GM12878 (cell line): ENCODE measurements at regions not wholly inside any gene's neighbourhood (a gene's known extent, or its start where the extent isn't known, plus 50 kb on each side); places are given as distances from the start of the nearest gene placed in this dataset.
"Not testable (repeated sequence)": the region's sequence is repeated elsewhere in the genome, so short reads cannot be mapped to it uniquely, and the experiment has no call there.

ENCODE experiments used
- ATAC-seq: fragments of 200-7000 bp; cut with Tn5 transposase; 3 replicates; pipeline ENCODE4 v1.9.1; 2020; ENCODE audit warnings: mild to moderate bottlenecking, moderate library complexity
- BruUV-seq: library from RNA; stranded (reverse); fragments of 400-500 nt; replicated peaks from 2 replicates; lab custom pipeline; 2021; lab: Mats Ljungman, UMichigan
- CTCF ChIA-PET: fragments of 300-600 bp; sonication (Branson Sonifier 250); formaldehyde crosslinking; extraction: SDS; loops from one replicate; lab custom pipeline; 2021; ENCODE audit warnings: inconsistent platforms; lab: Yijun Ruan, JAX
- POLR2A ChIA-PET: fragments of 350-600 bp; formaldehyde crosslinking; extraction: SDS; loops from one replicate; lab custom pipeline; 2021; ENCODE audit warnings: inconsistent platforms; lab: Charles Lee
- RAD21 ChIA-PET: fragments of 300-600 bp; sonication (Branson Sonifier 250); formaldehyde crosslinking; loops from one replicate; lab custom pipeline; 2023; ENCODE audit warnings: antibody characterized with exemption; ENCODE audit not compliant: unreplicated experiment; lab: Charles Lee
- SMC1A ChIA-PET: fragments of 300-600 bp; sonication (Branson Sonifier 250); formaldehyde crosslinking; loops from one replicate; lab custom pipeline; 2023; ENCODE audit not compliant: unreplicated experiment, uncharacterized antibody; lab: Charles Lee
- DNase-seq: peaks from one replicate; pipeline ENCODE4 v3.0.0-alpha.2; 2011; ENCODE audit warnings: low read depth, low spot score
- FAIRE-seq: peaks from 3 replicates; lab custom pipeline; 2011; peaks lifted over from hg19 to GRCh38; lab: Jason Lieb, UNC
- H2AFZ ChIP-seq: 2 replicates; pipeline ENCODE4 v1.6.0; 2011; ENCODE audit warnings: low read depth, low read length, control low read depth; ENCODE audit not compliant: control insufficient read depth
- H3K27ac ChIP-seq: 2 replicates; pipeline ENCODE4 v1.5.1; 2011; ENCODE audit warnings: control low read depth; ENCODE audit not compliant: control insufficient read depth, insufficient read depth
- H3K27me3 ChIP-seq, 2 experiments: replicated peaks in 1 of 2; 2 replicates each; pipeline versions ENCODE4 v1.6.0 to v1.6.1; 2011; ENCODE audit warnings: low read length in 1 of 2; ENCODE audit not compliant: control insufficient read depth in 2 of 2, insufficient read depth in 2 of 2
- H3K36me3 ChIP-seq, 2 experiments: 2 replicates each; pipeline ENCODE4 v1.5.1; 2011; ENCODE audit warnings: low read length in 1 of 2; ENCODE audit not compliant: control insufficient read depth in 2 of 2, insufficient read depth in 2 of 2
- H3K4me1 ChIP-seq: 2 replicates; pipeline ENCODE4 v1.6.1; 2011; ENCODE audit warnings: mild to moderate bottlenecking, low read length, moderate library complexity, mixed read lengths; ENCODE audit not compliant: control insufficient read depth, insufficient read depth
- H3K4me2 ChIP-seq: 2 replicates; pipeline ENCODE4 v1.6.0; 2011; ENCODE audit warnings: control low read depth; ENCODE audit not compliant: control insufficient read depth, insufficient read depth
- H3K4me3 ChIP-seq: fragments of 200-600 bp; sonication (generic); 2 replicates; pipeline ENCODE4 v1.5.1; 2016
- H3K79me2 ChIP-seq: 2 replicates; pipeline ENCODE4 v1.6.0; 2011; ENCODE audit warnings: low read length; ENCODE audit not compliant: control insufficient read depth, insufficient read depth
- H3K9ac ChIP-seq: 2 replicates; pipeline ENCODE4 v1.8.0; 2011; ENCODE audit warnings: low read length, control low read depth, mixed read lengths; ENCODE audit not compliant: control insufficient read depth, insufficient read depth
- H3K9me3 ChIP-seq: replicated peaks from 3 replicates; pipeline ENCODE4 v1.5.1; 2011; ENCODE audit warnings: mild to moderate bottlenecking, low read length; ENCODE audit not compliant: control insufficient read depth, insufficient read depth
- H4K20me1 ChIP-seq: 2 replicates; pipeline ENCODE4 v1.6.0; 2011; ENCODE audit not compliant: control insufficient read depth, insufficient read depth
- CHD2 ChIP-seq: IDR thresholded peaks from 2 replicates; pipeline ENCODE4 v1.6.1; 2011; ENCODE audit warnings: low read depth, low read length, improper control_type of control experiment, borderline replicate concordance
- CREM ChIP-seq: IDR thresholded peaks from 2 replicates; pipeline ENCODE4 v1.6.1; 2014; ENCODE audit warnings: antibody characterized with exemption, low read depth
- EZH2 ChIP-seq: IDR thresholded peaks from 2 replicates; pipeline ENCODE4 v1.6.1; 2012; ENCODE audit warnings: low read depth, mild to moderate bottlenecking, control low read depth, inconsistent platforms, low read length, borderline replicate concordance; ENCODE audit not compliant: control insufficient read depth
- GABPA ChIP-seq: IDR thresholded peaks from 2 replicates; pipeline ENCODE4 v1.6.1; 2014; ENCODE audit warnings: antibody characterized with exemption, low read depth, mild to moderate bottlenecking, inconsistent platforms
- IRF4 ChIP-seq: IDR thresholded peaks from 2 replicates; pipeline ENCODE4 v1.6.1; 2011; ENCODE audit warnings: low read depth, low read length
- MTA2 ChIP-seq: fragments of 450-650 bp; IDR thresholded peaks from 2 replicates; pipeline ENCODE4 v1.6.1; 2016; ENCODE audit warnings: low read depth, mild to moderate bottlenecking, moderate library complexity
- MXI1 ChIP-seq: fragments of 150-350 bp; IDR thresholded peaks from 2 replicates; pipeline ENCODE4 v1.6.1; 2011; ENCODE audit warnings: low read depth, mild to moderate bottlenecking, inconsistent platforms, low read length, improper control_type of control experiment
- MYC ChIP-seq: IDR thresholded peaks from 2 replicates; pipeline ENCODE4 v1.6.1; 2011; ENCODE audit warnings: mild to moderate bottlenecking, low read length, moderate library complexity, inconsistent platforms; ENCODE audit not compliant: insufficient read depth, insufficient replicate concordance, insufficient read length, severe bottlenecking
- PAX5 ChIP-seq: IDR thresholded peaks from 2 replicates; pipeline ENCODE4 v1.6.1; 2011; ENCODE audit warnings: low read depth, low read length, borderline replicate concordance
- RBBP5 ChIP-seq: fragments of 200-600 bp; sonication (generic); conservative IDR thresholded peaks from 2 replicates; pipeline ENCODE4 v1.6.1; 2016
- RCOR1 ChIP-seq: conservative IDR thresholded peaks from 2 replicates; pipeline ENCODE4 v1.6.1; 2012; ENCODE audit warnings: low read depth, low read length, improper control_type of control experiment
- SMARCA5 ChIP-seq: fragments of 450-650 bp; IDR thresholded peaks from 2 replicates; pipeline ENCODE4 v1.6.1; 2017; ENCODE audit warnings: mild to moderate bottlenecking
- SRF ChIP-seq, 2 experiments: IDR thresholded peaks; 2 replicates each; pipeline ENCODE4 v1.6.1; 2011; ENCODE audit warnings: low read depth in 2 of 2, low read length in 2 of 2, mild to moderate bottlenecking in 1 of 2, moderate library complexity in 1 of 2
- SUZ12 ChIP-seq: fragments of 200-600 bp; sonication (generic); IDR thresholded peaks from one replicate; pipeline ENCODE4 v1.6.1; 2018; ENCODE audit warnings: antibody characterized with exemption, mild to moderate bottlenecking; ENCODE audit not compliant: unreplicated experiment
- TCF7 ChIP-seq: IDR thresholded peaks from 2 replicates; pipeline ENCODE4 v1.6.1; 2014; ENCODE audit warnings: antibody characterized with exemption, borderline replicate concordance
- ZZZ3 ChIP-seq: IDR thresholded peaks from 2 replicates; pipeline ENCODE4 v1.6.1; 2011; ENCODE audit warnings: low read depth; ENCODE audit not compliant: control insufficient read depth, insufficient read length
- WGBS: methylation state at CpG from one replicate; pipeline ENCODE4 v1.1.6; 2016; ENCODE audit warnings: low lambda C conversion rate; ENCODE audit not compliant: insufficient replicate concordance, insufficient coverage; ENCODE audit errors: missing lambda C conversion rate; 5-methylcytosine and 5-hydroxymethylcytosine counted together
- in situ Hi-C: fragments of 300-500 bp; cut with MboI; formaldehyde crosslinking; loops from 9 replicates; pipeline ENCODE4 v1.14.3; 2018; ENCODE audit warnings: mixed read lengths
- intact Hi-C: fragments of 100-400 bp; cut with micrococcal nuclease; formaldehyde crosslinking; loops from one replicate; pipeline ENCODE4 v1.14.2; 2022; ENCODE audit not compliant: unreplicated experiment
- TF ChIP-seq, protein P1 (sequence below): fragments of 450-650 bp; IDR thresholded peaks from 2 replicates; pipeline ENCODE4 v1.6.1; 2018; ENCODE audit warnings: mild to moderate bottlenecking, low read depth, moderate library complexity; ENCODE audit not compliant: partially characterized antibody

DNA sequence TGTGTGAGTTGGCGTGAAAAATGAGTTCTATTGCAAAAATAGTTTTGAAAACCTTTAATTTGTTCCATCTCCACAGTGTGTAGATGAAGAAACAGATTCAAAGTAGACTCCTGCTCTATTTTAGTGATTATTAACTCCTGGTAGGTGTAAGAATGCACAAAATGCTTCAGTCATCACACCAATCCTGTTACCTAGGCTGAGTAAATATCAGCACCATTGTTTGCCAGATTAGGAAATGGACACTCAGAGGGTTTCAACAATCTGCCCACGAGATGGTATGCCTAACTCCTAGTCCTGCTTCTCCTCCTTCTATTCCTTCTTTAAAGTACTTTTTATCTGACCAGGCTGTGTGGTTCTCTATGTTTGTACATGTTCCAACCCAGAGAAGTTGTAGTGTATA lies 108.9 kb upstream of the AHI1 start (continued):
- TF ChIP-seq, protein P1, sequence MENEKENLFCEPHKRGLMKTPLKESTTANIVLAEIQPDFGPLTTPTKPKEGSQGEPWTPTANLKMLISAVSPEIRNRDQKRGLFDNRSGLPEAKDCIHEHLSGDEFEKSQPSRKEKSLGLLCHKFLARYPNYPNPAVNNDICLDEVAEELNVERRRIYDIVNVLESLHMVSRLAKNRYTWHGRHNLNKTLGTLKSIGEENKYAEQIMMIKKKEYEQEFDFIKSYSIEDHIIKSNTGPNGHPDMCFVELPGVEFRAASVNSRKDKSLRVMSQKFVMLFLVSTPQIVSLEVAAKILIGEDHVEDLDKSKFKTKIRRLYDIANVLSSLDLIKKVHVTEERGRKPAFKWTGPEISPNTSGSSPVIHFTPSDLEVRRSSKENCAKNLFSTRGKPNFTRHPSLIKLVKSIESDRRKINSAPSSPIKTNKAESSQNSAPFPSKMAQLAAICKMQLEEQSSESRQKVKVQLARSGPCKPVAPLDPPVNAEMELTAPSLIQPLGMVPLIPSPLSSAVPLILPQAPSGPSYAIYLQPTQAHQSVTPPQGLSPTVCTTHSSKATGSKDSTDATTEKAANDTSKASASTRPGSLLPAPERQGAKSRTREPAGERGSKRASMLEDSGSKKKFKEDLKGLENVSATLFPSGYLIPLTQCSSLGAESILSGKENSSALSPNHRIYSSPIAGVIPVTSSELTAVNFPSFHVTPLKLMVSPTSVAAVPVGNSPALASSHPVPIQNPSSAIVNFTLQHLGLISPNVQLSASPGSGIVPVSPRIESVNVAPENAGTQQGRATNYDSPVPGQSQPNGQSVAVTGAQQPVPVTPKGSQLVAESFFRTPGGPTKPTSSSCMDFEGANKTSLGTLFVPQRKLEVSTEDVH: no peak
- TF ChIP-seq MYC: no peak
- TF ChIP-seq, all 136 proteins: peak for 0

DNA sequence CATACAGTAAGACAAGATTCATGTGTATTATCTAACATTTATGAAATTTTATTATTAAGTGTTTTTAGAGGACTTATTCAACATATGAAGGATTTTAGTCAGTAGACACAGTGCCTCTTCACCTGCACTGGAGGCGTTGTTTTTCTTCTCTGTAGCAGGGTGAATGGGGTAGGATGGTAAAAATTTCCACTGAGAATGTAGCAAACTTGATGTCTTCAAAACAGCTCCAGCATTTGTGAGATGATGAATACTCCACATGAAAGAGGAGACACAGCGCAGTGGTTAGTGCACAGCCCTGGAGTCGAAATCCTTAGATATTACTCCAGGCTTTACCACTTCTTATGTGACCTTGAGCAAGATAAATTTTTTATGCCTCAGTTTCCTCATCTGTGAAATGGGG lies 110.5 kb upstream of the AHI1 start:
- no peak for ATAC-seq
- in situ Hi-C loops: no loop called here
- ChIA-PET RAD21 (no interaction called here), SMC1A (no interaction called here)
- H3K9me3 ChIP-seq: no peaks in the 10 kb centered on the region
- no peak overlapping the region for H3K27ac ChIP-seq
- no peaks in the 10 kb centered on the region for H3K36me3 ChIP-seq
- BruUV-seq: no TSS peak
- TF ChIP-seq MTA2 (no peak), SRF (IDR thresholded peaks at IDR 0.05; ENCODE audit: low read depth in 2 of 2, low read length in 2 of 2) (no peak), SUZ12 (no peak), GABPA (no peak), SMARCA5 (no peak), RBBP5 (no peak), TCF7 (no peak), IRF4 (no peak), CHD2 (no peak), EZH2 (no peak), RCOR1 (no peak), CREM (no peak), MXI1 (no peak), PAX5 (no peak), ZZZ3 (no peak)
- TF ChIP-seq, all 136 proteins: peak for 0
- H3K9ac ChIP-seq: no peak overlapping the region
- POLR2A ChIA-PET: no interaction called here
- H4K20me1 ChIP-seq: no peaks in the 10 kb centered on the region
- FAIRE-seq (no peak), DNase-seq (no peak)
- CTCF ChIA-PET: no interaction called here
- no peaks in the 10 kb centered on the region for H3K79me2 ChIP-seq
- H3K4me2 ChIP-seq: no peak overlapping the region
- 55% methylated on average over 3 of the region's 3 CpGs for WGBS
- H3K4me3 ChIP-seq: no peak overlapping the region
- intact Hi-C loops: no loop called here
- peaks cover 0 to 4% of the 10 kb centered on the region in 2 experiments; a peak in 2 of 4 replicates for H3K27me3 ChIP-seq
- no peaks in the 10 kb centered on the region for H3K4me1 ChIP-seq
- no peak overlapping the region for H2AFZ ChIP-seq

DNA sequence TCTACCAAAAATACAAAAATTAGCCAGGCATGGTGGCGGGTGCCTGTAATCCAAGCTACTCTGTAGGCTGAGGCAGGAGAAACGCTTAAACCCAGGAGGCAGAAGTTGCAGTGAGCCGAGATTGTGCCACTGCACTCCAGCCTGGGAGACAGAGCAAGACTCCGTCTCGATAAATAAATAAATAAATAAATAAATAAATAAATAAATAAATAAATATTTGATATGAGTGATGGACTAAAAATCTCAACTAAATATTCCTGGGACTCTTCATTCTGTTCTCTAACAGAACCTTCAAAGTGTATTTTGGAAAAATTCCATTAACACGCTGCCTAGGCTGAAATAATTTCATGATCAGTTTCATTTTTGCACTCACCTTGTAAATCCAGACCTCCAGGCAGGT lies 112.7 kb upstream of the AHI1 start:
- SMC1A ChIA-PET, POLR2A ChIA-PET, BruUV-seq, H2AFZ ChIP-seq, H4K20me1 ChIP-seq, CTCF ChIA-PET, H3K27ac ChIP-seq, H3K36me3 ChIP-seq, H3K27me3 ChIP-seq, intact Hi-C loops, H3K4me1 ChIP-seq, H3K4me3 ChIP-seq, in situ Hi-C loops, RAD21 ChIA-PET, H3K9ac ChIP-seq, ATAC-seq, H3K4me2 ChIP-seq, DNase-seq, H3K79me2 ChIP-seq, H3K9me3 ChIP-seq, FAIRE-seq: not testable (repeated sequence)
- WGBS: 65% methylated on average over 6 of the region's 6 CpGs
